Activated T-cell treated with anti-CD3 and anti-CD28 coated beads, Interleukin-2, amount 50 U/mL, for 1 hour (primary cell): ENCODE measurements at regions not wholly inside any gene's neighbourhood (a gene's known extent, or its start where the extent isn't known, plus 50 kb on each side); places are given as distances from the start of the nearest gene placed in this dataset.
"Not testable (repeated sequence)": the region's sequence is repeated elsewhere in the genome, so short reads cannot be mapped to it uniquely, and the experiment has no call there.

Source experiments
- DNase-seq: peaks from one replicate; pipeline ENCODE4 v3.0.0-alpha.2; 2020

GRCh38 chr2:126952216-126952615 is 53.5 kb downstream of the TEX51 start:
- no peak for DNase-seq

- no peak for DNase-seq
These were observed 54.8 kb downstream of the TEX51 start for GRCh38 chr2:126953483-126953882.

GRCh38 chr2:126954831-126955230 is 56.1 kb downstream of the TEX51 start:
- no peak for DNase-seq

- DNase-seq, result not testable (repeated sequence)
These were observed 58.1 kb downstream of the TEX51 start for GRCh38 chr2:126956773-126957172.

GRCh38 chr2:126963390-126963789 is 64.7 kb downstream of the TEX51 start:
- no peak for DNase-seq

- DNase-seq, result no peak
These were observed 67.9 kb downstream of the TEX51 start for GRCh38 chr2:126966601-126967000.

- no peak for DNase-seq
These were observed 71.9 kb downstream of the TEX51 start for GRCh38 chr2:126970583-126970982.

- no peak for DNase-seq
These were observed 72.4 kb downstream of the TEX51 start for GRCh38 chr2:126971162-126971480.

- peak; percentile 71 for DNase-seq
These were observed 73.0 kb downstream of the TEX51 start for GRCh38 chr2:126971481-126972278.

GRCh38 chr2:126972279-126972626 is 73.6 kb downstream of the TEX51 start:
- no peak for DNase-seq

GRCh38 chr2:126973745-126974144 is 75.1 kb downstream of the TEX51 start:
- DNase-seq, result no peak

- DNase-seq, result no peak
These were observed 77.3 kb downstream of the TEX51 start for GRCh38 chr2:126975671-126976655.

GRCh38 chr2:126976721-126977328 is 78.1 kb downstream of the TEX51 start:
- no peak for DNase-seq

GRCh38 chr2:126978333-126978732 is 79.6 kb downstream of the TEX51 start:
- no peak for DNase-seq

GRCh38 chr2:126979039-126980003 is 80.6 kb downstream of the TEX51 start:
- DNase-seq, result no peak

- no peak for DNase-seq
These were observed 82.8 kb downstream of the TEX51 start for GRCh38 chr2:126981476-126981875.

GRCh38 chr2:126982935-126983334 is 84.2 kb downstream of the TEX51 start:
- no peak for DNase-seq

GRCh38 chr2:126986631-126987187 is 88.0 kb downstream of the TEX51 start:
- no peak for DNase-seq

- no peak for DNase-seq
These were observed 89.8 kb downstream of the TEX51 start for GRCh38 chr2:126988482-126988881.

GRCh38 chr2:126989064-126989463 is 90.4 kb downstream of the TEX51 start:
- DNase-seq, result not testable (repeated sequence)

GRCh38 chr2:126990200-126990599 is 91.5 kb downstream of the TEX51 start:
- DNase-seq, result no peak
